Breast epithelium (tissue), 4 donors: ENCODE measurements at regions not wholly inside any gene's neighbourhood (a gene's known extent, or its start where the extent isn't known, plus 50 kb on each side); places are given as distances from the start of the nearest gene placed in this dataset.

Source experiments
- DNase-seq, 2 donors: peaks; one replicate each; pipeline ENCODE4 v3.0.0-alpha.2; 2019; ENCODE audit warnings: low spot score in 2 of 2
- H3K27ac ChIP-seq, 2 donors: fragments of 200-600 bp; sonication (generic) in 1 of 2; one replicate each; pipeline ENCODE4 v1.5.1; 2016 to 2019; ENCODE audit warnings: mild to moderate bottlenecking in 1 of 2
- H3K27me3 ChIP-seq, 2 donors: fragments of 200-600 bp; sonication (generic) in 1 of 2; one replicate each; pipeline versions ENCODE4 v1.5.1 to v1.6.0; 2017 to 2019; ENCODE audit warnings: control low read depth in 1 of 2, mild to moderate bottlenecking in 1 of 2
- H3K36me3 ChIP-seq: fragments of 200-600 bp; one replicate; pipeline ENCODE4 v1.5.1; 2019
- H3K4me1 ChIP-seq, 2 donors: fragments of 200-600 bp; sonication (generic); one replicate each; pipeline ENCODE4 v1.5.1; 2016 to 2019; ENCODE audit warnings: control low read depth in 1 of 2
- H3K4me3 ChIP-seq, 3 donors: fragments of 200-600 bp; sonication (generic); 1 replicate in 2 of 3; 2 replicates in 1 of 3; pipeline ENCODE4 v1.5.1; 2016 to 2019; ENCODE audit warnings: mild to moderate bottlenecking in 3 of 3, moderate library complexity in 2 of 3
- H3K9me3 ChIP-seq, 2 donors: fragments of 200-600 bp; sonication (generic) in 1 of 2; one replicate each; pipeline ENCODE4 v1.5.1; 2016 to 2019; ENCODE audit warnings: control low read depth in 1 of 2
- CTCF ChIP-seq, 3 donors: fragments of 450-650 bp; IDR thresholded peaks; one replicate each; pipeline ENCODE4 v1.5.1; 2016 to 2017; ENCODE audit warnings: antibody characterized with exemption in 3 of 3, mild to moderate bottlenecking in 3 of 3, moderate library complexity in 3 of 3
- POLR2A ChIP-seq: fragments of 450-650 bp; IDR thresholded peaks from one replicate; pipeline ENCODE4 v1.6.1; 2016; ENCODE audit warnings: antibody characterized with exemption, mild to moderate bottlenecking, moderate library complexity
- POLR2AphosphoS5 ChIP-seq, 3 donors: sonication (generic); formaldehyde crosslinking; IDR thresholded peaks; one replicate each; pipeline ENCODE4 v1.6.1; 2017; ENCODE audit warnings: antibody characterized with exemption in 3 of 3
- intact Hi-C: fragments of 100-400 bp; cut with DNase I; formaldehyde crosslinking; loops from one replicate; pipeline ENCODE4 v1.15.1; 2023; ENCODE audit warnings: low total_unique reads

- no peaks in the 10 kb centered on the region for H3K4me1 ChIP-seq
- no peaks in the 10 kb centered on the region for H3K9me3 ChIP-seq
- intact Hi-C loops, result no loop called here
- no peak for DNase-seq
- no peak overlapping the region for H3K4me3 ChIP-seq
- no peak for TF ChIP-seq POLR2A
- no peak for TF ChIP-seq POLR2AphosphoS5 (IDR thresholded peaks at IDR 0.05)
- no peak for TF ChIP-seq CTCF (IDR thresholded peaks at IDR 0.05)
- no peaks in the 10 kb centered on the region for H3K27me3 ChIP-seq
- no peaks in the 10 kb centered on the region for H3K36me3 ChIP-seq
- H3K27ac ChIP-seq, result no peak overlapping the region
These were observed 159.3 kb upstream of the TNC start for GRCh38 chr9:115277301-115277700.

DNA sequence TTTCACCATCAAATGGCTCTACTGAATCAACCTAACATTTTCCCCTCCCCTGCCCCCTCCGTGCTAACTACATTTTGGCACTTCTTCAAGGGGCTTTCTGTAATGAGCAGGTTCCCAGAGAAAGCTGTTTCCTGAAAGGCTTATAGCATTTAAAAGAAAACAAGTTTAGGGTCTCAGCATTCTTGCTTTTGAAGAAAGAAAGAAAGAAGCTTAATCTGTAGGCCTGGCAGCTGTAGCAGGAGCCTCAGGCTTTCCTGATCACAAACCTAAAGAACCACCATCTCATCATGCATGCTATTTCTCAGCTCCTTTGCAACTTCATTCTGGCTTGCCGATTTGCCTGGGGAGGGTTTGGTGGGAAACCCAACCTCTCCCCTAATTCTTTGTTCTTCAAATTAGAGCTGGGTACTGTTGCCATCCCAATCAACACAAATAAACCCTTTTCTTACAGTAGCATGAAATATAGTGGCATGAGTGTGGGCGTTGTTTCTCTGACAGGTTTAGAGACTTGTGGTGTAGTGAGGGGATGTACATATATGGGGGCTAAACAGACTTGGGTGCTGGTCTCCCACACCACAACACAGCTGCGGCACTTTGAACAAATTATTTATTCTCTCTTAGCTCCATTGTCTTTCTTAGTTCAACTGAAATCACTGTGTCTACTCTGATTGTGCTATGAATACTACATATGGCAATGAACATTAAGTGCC is 160.5 kb upstream of the TNC start:
- H3K27me3 ChIP-seq, result no peaks in the 10 kb centered on the region
- no peak overlapping the region for H3K27ac ChIP-seq
- no peaks in the 10 kb centered on the region for H3K36me3 ChIP-seq
- intact Hi-C loops, result no loop called here
- no peak overlapping the region for H3K4me3 ChIP-seq
- TF ChIP-seq POLR2A, result no peak
- no peak for TF ChIP-seq POLR2AphosphoS5 (IDR thresholded peaks at IDR 0.05)
- TF ChIP-seq CTCF (IDR thresholded peaks at IDR 0.05), result no peak
- H3K9me3 ChIP-seq, result no peaks in the 10 kb centered on the region
- H3K4me1 ChIP-seq, result no peaks in the 10 kb centered on the region
- DNase-seq, result no peak

DNA sequence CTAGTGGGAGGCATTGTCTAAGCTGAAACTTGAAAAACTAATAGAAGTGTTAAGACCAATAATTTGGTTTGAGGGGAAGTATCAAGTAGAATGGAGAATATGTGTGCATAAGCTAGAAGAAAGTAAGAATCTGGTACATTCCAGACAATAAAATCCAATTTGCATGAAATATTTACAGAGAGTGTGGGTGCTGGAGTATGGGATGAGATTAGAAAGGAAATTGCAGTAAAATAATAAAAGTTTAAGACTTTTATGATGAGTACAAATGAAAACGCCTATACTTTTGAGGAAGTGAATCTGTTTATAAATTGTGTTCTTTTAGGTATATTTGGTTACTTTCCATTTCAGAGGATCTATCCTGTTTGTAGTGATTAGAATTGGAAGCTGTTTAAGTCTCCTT is 165.4 kb upstream of the TNC start:
- Histone ChIP-seq H3K27me3 (no peaks in the 10 kb centered on the region), H3K27ac (no peak overlapping the region), H3K36me3 (no peaks in the 10 kb centered on the region), H3K4me3 (no peak overlapping the region), H3K4me1 (no peaks in the 10 kb centered on the region), H3K9me3 (no peaks in the 10 kb centered on the region)
- DNase-seq, result no peak
- intact Hi-C loops, result no loop called here
- no peak for TF ChIP-seq CTCF (IDR thresholded peaks at IDR 0.05)
- TF ChIP-seq POLR2AphosphoS5 (IDR thresholded peaks at IDR 0.05), result no peak
- TF ChIP-seq POLR2A, result no peak

DNA sequence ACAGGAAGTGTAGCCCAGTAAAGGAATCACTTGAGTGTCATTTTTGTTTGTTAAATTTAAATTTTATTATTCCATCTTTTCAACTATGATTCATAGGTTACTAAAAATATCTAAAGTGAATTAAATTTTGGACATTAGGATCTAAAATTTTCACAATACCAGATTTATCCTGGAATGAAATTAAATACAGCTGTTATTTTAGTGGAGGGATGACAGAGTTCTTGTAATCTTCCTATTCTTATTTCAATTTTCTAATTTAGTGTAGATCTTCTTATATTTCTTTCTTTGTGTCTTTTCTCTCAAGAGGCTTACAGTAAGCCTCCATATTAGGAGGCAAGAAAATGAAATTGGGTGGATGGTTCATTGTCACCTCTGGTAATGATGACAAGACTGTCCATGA is 167.9 kb upstream of the TNC start:
- Histone ChIP-seq H3K4me1 (no peaks in the 10 kb centered on the region), H3K27me3 (no peaks in the 10 kb centered on the region), H3K9me3 (no peaks in the 10 kb centered on the region), H3K36me3 (no peaks in the 10 kb centered on the region), H3K27ac (no peak overlapping the region), H3K4me3 (no peak overlapping the region)
- no peak for TF ChIP-seq CTCF (IDR thresholded peaks at IDR 0.05)
- no peak for TF ChIP-seq POLR2A
- no peak for TF ChIP-seq POLR2AphosphoS5 (IDR thresholded peaks at IDR 0.05)
- no peak for DNase-seq
- intact Hi-C loops, result no loop called here

DNA sequence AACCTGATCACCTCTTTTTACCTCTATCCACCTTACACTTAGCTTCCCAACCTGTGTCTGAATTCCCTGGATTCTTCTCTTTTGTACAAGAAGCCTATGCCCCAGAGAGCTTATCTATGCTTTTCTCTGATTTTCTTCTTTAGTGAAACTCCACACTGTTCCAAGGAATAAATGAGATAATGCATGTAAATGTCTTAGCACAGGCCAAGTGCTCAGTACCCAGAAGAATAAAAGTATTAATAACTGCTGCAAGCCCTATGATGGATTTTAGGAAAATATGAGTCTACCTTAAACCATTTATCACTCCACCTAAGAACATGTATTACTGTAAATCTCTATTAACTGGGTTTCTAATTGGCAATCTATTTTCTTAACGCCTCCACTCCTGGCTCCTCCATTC is 168.5 kb upstream of the TNC start:
- H3K9me3 ChIP-seq, result no peaks in the 10 kb centered on the region
- DNase-seq, result no peak
- H3K4me3 ChIP-seq, result no peak overlapping the region
- H3K4me1 ChIP-seq, result no peaks in the 10 kb centered on the region
- H3K36me3 ChIP-seq, result no peaks in the 10 kb centered on the region
- intact Hi-C loops, result no loop called here
- TF ChIP-seq POLR2AphosphoS5 (IDR thresholded peaks at IDR 0.05) (no peak), POLR2A (no peak)
- no peak overlapping the region for H3K27ac ChIP-seq
- H3K27me3 ChIP-seq, result no peaks in the 10 kb centered on the region

- no peaks in the 10 kb centered on the region for H3K27me3 ChIP-seq
- no peaks in the 10 kb centered on the region for H3K36me3 ChIP-seq
- DNase-seq, result no peak
- no peak overlapping the region for H3K4me3 ChIP-seq
- TF ChIP-seq POLR2A (no peak), POLR2AphosphoS5 (IDR thresholded peaks at IDR 0.05) (no peak), CTCF (IDR thresholded peaks at IDR 0.05) (no peak)
- H3K4me1 ChIP-seq, result no peaks in the 10 kb centered on the region
- intact Hi-C loops, result no loop called here
- no peak overlapping the region for H3K27ac ChIP-seq
- no peaks in the 10 kb centered on the region for H3K9me3 ChIP-seq
These were observed 171.8 kb upstream of the TNC start for GRCh38 chr9:115289757-115290208.
